Kidney epithelial cell (primary cell): ENCODE measurements at regions not wholly inside any gene's neighbourhood (a gene's known extent, or its start where the extent isn't known, plus 50 kb on each side); places are given as distances from the start of the nearest gene placed in this dataset.

Experiments
- DNase-seq: peaks from one replicate; pipeline ENCODE4 v3.0.0-alpha.2; 2010; ENCODE audit warnings: low read depth
- H3K27me3 ChIP-seq: 2 replicates; pipeline ENCODE4 v1.6.0; 2011; ENCODE audit warnings: low read length; ENCODE audit not compliant: control insufficient read depth, insufficient read depth
- H3K36me3 ChIP-seq: 2 replicates; pipeline ENCODE4 v1.5.1; 2011; ENCODE audit warnings: low read length; ENCODE audit not compliant: control insufficient read depth, insufficient read depth
- H3K4me3 ChIP-seq: 2 replicates; pipeline ENCODE4 v1.5.1; 2011; ENCODE audit warnings: low read depth, mild to moderate bottlenecking, control low read depth, low read length
- CTCF ChIP-seq: IDR thresholded peaks from 2 replicates; pipeline ENCODE4 v1.5.1; 2011; ENCODE audit warnings: mild to moderate bottlenecking, moderate library complexity, low read length, control low read depth, inconsistent platforms; ENCODE audit not compliant: insufficient read depth, poor library complexity, severe bottlenecking

DNA sequence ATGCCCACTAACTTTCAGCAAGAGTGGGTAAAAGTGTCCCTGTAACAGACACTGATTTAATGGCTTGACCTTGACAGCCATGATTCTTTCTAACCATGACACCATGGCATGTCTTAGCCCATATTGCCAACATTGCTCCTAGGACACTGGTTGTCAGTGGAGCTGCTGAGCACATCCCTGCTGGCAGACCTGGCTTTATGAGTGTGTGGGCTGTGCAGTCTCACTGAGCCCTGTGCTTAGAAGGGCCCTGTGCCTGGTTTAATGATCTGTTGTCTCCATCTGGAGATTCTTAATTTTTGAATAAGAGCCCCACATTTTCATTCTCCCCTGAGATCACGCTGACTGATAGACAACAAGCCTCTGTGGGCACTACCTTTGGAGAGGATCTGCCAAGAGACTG, 243.1 kb upstream of the KIAA1217 start:
- DNase-seq: no peak
- no peak for TF ChIP-seq CTCF
- no peak overlapping the region for H3K4me3 ChIP-seq

GRCh38 chr10:23966504-23967051, 242.4 kb upstream of the KIAA1217 start:
- H3K4me3 ChIP-seq: no peak overlapping the region
- no peak for DNase-seq
- H3K27me3 ChIP-seq: no peaks in the 10 kb centered on the region
- TF ChIP-seq CTCF: no peak
- no peaks in the 10 kb centered on the region for H3K36me3 ChIP-seq

More for the DNA sequence above, 243.1 kb upstream of the KIAA1217 start:
- Histone ChIP-seq H3K36me3 (no peaks in the 10 kb centered on the region), H3K27me3 (no peaks in the 10 kb centered on the region)

DNA sequence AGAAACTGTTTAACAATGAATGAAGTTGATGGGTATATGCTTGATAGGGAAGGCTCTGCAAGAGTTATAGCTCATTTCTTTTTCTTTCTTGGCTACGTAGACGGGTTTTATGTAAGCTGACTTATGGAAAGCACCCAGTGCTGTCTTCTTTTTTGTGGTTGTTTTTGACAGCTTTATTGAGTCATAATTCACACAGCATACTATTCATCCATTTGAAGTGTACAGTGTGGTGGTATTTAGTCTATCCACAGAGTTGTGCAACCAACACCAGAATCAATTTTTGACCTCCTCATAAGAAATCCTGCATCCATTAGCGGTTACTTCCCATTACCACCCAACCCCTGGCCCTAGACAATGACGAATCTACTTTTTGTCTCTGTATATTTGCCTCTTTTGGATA, 240.6 kb upstream of the KIAA1217 start:
- no peaks in the 10 kb centered on the region for H3K27me3 ChIP-seq
- no peak overlapping the region for H3K4me3 ChIP-seq
- no peaks in the 10 kb centered on the region for H3K36me3 ChIP-seq
- no peak for TF ChIP-seq CTCF
- DNase-seq: no peak

- no peak overlapping the region for H3K4me3 ChIP-seq
- H3K27me3 ChIP-seq: no peaks in the 10 kb centered on the region
- no peak for DNase-seq
- H3K36me3 ChIP-seq: no peaks in the 10 kb centered on the region
- no peak for TF ChIP-seq CTCF
Observed at GRCh38 chr10:23974746-23975272, 234.1 kb upstream of the KIAA1217 start.

DNA sequence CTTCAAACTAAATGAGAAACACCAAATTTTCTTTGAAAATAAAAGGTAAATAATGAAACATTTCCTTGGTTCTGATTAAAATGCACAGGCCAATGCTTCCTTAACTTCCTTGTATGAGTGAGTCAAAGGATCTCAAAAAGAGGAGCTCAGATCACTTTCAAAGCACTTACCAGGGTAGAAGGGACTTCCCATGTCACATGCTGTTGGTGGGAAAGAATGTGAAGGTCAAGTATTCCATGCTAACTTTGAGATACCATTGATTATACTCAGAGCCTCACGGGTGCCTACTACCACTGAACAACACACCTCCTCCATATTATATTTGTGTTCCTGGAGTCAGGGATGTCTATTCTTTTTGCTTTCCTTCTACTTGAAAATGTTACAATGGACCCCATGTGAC, 233.5 kb upstream of the KIAA1217 start:
- no peaks in the 10 kb centered on the region for H3K27me3 ChIP-seq
- no peaks in the 10 kb centered on the region for H3K36me3 ChIP-seq
- DNase-seq: no peak
- TF ChIP-seq CTCF: no peak
- no peak overlapping the region for H3K4me3 ChIP-seq

DNA sequence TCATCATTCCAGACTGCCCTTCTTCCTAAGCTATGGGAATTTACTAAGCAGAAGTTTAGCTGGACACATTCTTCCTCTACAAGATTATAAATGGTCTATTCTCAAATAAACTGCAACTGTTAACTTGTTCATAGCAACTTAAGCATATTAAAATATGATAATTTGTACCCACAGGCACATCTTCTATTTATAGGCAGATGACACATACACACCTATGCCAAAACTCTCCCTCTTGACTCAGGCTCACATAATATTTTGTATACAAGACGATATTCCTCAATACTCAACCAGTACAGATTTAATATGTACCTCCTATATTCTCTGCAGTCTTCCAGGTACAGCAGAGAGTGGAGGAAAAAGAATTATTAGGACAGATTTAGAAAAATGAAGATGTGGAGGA, 232.7 kb upstream of the KIAA1217 start:
- no peak for DNase-seq
- Histone ChIP-seq H3K4me3 (no peak overlapping the region), H3K27me3 (no peaks in the 10 kb centered on the region), H3K36me3 (no peaks in the 10 kb centered on the region)
- TF ChIP-seq CTCF: no peak
